HUDEP-2 (cell line): ENCODE measurements at regions not wholly inside any gene's neighbourhood (a gene's known extent, or its start where the extent isn't known, plus 50 kb on each side); places are given as distances from the start of the nearest gene placed in this dataset.
"Not testable (repeated sequence)": the region's sequence is repeated elsewhere in the genome, so short reads cannot be mapped to it uniquely, and the experiment has no call there.

Experiments
- DNase-seq, 76 experiments: peaks; one replicate each; lab custom pipeline; 2025; ENCODE audit not compliant: unreplicated experiment in 76 of 76; lab: John Stamatoyannopoulos, UW

- no peak for DNase-seq
These were observed 388.8 kb downstream of the ZFHX3 start for GRCh38 chr16:72658888-72659717.

DNA sequence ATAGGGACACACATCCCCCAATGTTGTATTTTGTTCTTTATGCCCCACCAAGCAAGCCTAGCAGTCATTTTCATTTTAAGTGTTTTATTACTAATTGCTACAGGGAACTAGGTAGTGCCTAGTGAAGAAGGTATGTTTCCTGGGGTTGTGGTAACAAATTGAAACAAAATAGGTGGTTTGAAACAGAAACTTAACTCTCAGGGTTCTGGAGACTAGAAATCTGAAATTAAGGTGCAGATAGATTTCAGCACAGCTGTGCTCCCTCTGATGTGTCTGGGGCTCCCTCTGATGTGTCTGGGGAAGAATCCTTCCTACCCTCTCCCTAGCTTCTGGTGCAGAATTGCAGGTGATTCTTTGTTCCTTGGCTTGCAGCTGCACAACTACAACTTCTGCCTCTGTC lies 390.1 kb downstream of the ZFHX3 start:
- no peak for DNase-seq

- DNase-seq, result no peak
These were observed 390.8 kb downstream of the ZFHX3 start for GRCh38 chr16:72657164-72657563.

DNA sequence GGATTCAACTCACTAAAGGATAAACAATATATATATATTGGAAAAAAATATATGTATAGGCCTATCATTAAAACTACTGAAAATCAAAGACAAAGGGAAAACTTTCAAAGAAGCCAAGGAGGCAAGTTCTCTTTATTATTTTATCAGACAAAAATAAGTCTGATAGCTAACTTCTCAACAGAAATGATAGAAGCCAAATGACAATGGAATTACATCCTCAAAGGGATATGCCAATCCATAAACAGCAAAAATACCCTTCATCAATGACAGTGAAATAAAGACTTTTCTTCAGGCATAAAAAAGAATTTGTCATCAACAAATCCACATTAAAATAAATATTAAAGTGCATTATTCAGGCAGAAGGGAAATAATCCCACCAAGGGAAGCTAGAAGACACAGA lies 393.4 kb downstream of the ZFHX3 start:
- DNase-seq, result no peak

- DNase-seq, result no peak
These were observed 398.5 kb downstream of the ZFHX3 start for GRCh38 chr16:72649254-72649944.

- peak in 27 of 76 experiments; percentile 1 to 50 (median 15) for DNase-seq
These were observed 401.3 kb downstream of the ZFHX3 start for GRCh38 chr16:72646615-72647014.

GRCh38 chr16:72645538-72645937 lies 402.4 kb downstream of the ZFHX3 start:
- no peak for DNase-seq

GRCh38 chr16:72644911-72645310 lies 403.0 kb downstream of the ZFHX3 start:
- no peak for DNase-seq

DNA sequence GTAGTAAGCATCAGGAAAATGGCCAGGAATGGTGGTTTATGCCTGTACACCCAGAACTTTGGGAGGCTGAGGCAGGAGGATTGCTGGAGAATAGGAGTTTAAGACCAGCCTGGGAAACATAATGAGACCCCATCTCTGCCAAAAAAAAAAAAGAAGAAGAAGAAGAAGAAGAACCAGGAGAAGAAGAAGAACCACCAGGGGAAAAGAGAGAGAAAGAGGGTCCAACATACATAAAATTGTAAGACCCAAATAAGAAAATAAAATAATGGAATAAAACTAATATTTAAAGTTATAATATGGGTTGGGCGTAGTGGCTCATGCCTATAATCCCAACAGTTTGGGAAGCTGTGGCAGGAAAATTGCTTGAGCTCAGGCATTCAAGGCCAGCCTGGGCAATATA lies 408.4 kb downstream of the ZFHX3 start:
- no peak for DNase-seq

DNA sequence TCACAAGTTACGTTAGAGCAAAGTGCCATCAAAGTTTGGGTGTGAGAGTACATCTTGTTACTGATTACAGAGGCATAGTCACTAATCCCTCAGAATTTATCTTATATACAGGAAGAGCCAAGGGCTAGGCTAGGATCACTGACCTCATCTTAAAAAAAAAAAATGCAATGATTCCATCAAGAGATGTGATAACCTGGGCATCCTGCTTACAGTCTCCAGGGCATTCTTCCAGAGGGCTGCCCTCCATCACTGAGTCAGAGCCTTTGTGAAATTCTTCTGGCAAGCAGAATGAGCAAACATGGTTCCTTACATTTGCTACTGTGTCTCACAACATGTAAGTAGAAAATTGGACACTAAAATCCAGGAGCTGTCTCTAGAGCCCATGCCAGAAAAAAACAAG lies 410.6 kb downstream of the ZFHX3 start:
- DNase-seq, result peak in 18 of 76 experiments; percentile 1 to 65 (median 24)

GRCh38 chr16:72635694-72636093 lies 412.2 kb downstream of the ZFHX3 start:
- no peak for DNase-seq

DNA sequence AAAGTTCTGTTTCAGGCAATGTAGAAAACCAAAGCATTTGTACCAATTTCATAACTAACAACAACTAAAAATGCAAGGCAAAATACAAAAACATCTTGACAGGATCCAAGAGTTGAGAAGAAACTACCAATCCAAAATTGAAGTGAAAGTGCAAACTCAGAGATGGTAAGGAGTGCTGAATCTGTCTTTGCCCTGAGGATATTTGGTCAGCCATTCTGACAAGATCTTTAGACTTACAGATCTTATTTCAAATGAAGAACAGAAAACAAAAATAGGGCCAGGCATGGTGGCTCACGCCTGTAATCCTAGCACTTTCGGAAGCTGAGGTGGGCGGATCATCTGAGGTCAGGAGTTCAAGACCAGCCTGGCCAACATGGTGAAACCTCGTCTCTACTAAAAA lies 412.8 kb downstream of the ZFHX3 start:
- no peak for DNase-seq

- not testable (repeated sequence) for DNase-seq
These were observed 420.6 kb downstream of the ZFHX3 start for GRCh38 chr16:72627182-72627896.

DNA sequence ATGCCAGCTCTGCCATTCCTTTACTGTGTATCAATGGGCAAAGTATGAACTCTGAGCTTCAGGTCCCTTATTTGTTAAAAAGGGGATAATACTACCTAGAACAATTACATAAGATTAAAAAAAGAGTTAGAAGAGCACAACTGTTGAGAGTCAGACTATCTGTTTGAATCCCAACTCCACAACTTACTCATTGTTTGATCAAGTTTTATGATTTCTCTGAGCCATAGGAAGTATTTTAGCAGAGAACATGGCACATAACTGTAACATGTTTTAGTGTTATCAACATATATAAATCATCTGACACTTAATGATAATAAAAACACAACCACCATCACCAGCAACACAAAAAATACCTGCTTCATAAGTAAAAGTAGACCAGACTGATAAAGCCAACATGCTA lies 421.3 kb downstream of the ZFHX3 start:
- no peak for DNase-seq

DNA sequence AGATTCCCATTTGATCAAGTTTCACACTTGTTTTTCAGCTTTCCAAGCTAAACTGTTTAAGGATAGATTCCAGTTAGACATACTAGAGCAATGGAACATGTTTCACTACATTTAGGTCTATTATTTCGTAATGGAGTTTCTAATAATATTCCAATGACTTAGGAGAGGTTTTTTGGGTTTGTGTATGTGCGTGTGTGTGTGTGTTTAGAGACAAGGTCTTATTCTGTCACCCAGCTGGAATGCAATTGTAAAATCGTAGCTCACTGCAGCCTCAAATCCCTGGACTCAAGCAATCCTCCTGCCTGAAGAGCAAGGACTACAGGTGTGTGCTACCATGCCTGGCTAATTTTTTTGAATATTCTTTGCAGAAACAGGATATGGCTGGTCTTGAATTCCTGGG lies 426.3 kb downstream of the ZFHX3 start:
- no peak for DNase-seq

DNA sequence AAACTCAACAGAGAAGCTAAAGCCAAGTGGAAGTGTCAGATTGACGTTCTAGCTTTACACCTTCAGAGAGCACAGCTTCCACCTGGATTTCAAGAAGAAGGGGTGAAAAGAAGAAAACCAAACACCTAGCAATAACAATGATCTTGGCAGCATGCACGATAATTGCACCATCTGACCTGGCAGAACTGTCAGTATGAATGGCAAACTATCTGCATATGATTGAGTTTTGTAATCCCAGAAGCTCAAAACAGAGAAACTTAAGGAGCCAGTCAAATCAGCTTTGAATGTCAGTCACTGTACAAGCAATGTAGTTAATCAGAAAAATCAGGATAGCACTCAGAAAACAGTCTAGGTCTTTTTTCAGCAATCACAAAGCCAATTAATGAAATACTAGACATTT lies 427.1 kb downstream of the ZFHX3 start:
- DNase-seq, result no peak

GRCh38 chr16:72620348-72620747 lies 427.6 kb downstream of the ZFHX3 start:
- DNase-seq, result no peak

GRCh38 chr16:72615856-72616255 lies 432.1 kb downstream of the ZFHX3 start:
- DNase-seq, result no peak

GRCh38 chr16:72612718-72613117 lies 435.2 kb downstream of the ZFHX3 start:
- DNase-seq, result no peak

DNA sequence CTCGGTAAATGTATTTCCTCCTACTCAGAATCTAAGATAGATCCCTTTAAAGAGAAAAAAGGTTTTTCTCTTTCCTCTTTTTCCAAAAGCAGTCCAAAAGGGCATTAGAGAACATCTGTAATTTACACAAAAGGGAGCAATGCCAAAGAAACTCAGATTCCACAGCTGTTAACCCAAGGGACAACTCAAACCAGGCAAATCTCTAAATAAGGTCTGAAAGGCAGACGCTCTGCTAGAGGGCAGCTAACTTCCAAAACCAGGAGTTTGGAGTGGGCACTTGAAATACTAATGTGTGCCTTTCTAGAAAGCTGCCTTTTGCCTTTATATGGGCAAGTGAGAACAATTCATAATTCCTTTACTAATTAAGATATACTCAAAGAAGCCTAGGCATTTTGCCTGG lies 435.7 kb downstream of the ZFHX3 start:
- no peak for DNase-seq

DNA sequence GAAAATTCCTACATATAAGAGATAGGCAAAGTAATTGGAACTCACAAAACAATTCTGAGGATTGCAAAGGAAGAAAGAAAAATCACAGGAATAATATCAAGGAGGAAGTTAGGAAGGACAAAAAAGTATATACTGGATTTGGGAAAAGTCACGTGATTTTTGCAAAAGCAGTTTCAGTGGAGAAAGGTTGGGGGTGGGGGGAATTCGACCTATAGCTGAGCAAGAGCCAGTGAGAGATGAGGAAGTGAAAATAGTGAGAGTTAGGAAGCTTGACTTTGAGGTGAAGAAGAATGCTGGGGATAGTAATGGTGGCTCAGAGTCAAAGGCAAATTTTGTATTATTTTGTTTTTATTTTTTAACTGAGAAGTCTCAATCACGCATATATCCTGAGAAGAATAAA lies 438.0 kb upstream of the PMFBP1 start:
- DNase-seq, result no peak

- no peak for DNase-seq
These were observed 437.1 kb upstream of the PMFBP1 start for GRCh38 chr16:72609066-72609465.
